ENCODE measurements at regions not wholly inside any gene's neighbourhood (a gene's known extent, or its start where the extent isn't known, plus 50 kb on each side); places are given as distances from the start of the nearest gene placed in this dataset.

GRCh38 chr11:39190751-39191150 lies 2268.7 kb downstream of the LRRC4C start:
- Histone ChIP-seq H3K9me3 (peaks cover 0 to 8% of the 10 kb centered on the region in 2 donors), H3K4me1 (no peaks in the 10 kb centered on the region), H3K27ac (no peak overlapping the region), H3K4me3 (no peak overlapping the region), H3K27me3 (no peaks in the 10 kb centered on the region), H3K36me3 (no peaks in the 10 kb centered on the region)
- TF ChIP-seq CTCF (IDR thresholded peaks at IDR 0.05): no peak
- ATAC-seq: no peak
- DNase-seq: no peak
- intact Hi-C loops (cut with DNase I): no loop called here

- DNase-seq: no peak
- H3K27me3 ChIP-seq: no peaks in the 10 kb centered on the region
- no peaks in the 10 kb centered on the region for H3K4me1 ChIP-seq
- no peak overlapping the region for H3K27ac ChIP-seq
- H3K36me3 ChIP-seq: no peaks in the 10 kb centered on the region
- intact Hi-C loops (cut with DNase I): no loop called here
- no peak overlapping the region for H3K4me3 ChIP-seq
- no peak for ATAC-seq
- no peaks in the 10 kb centered on the region for H3K9me3 ChIP-seq
- TF ChIP-seq CTCF (IDR thresholded peaks at IDR 0.05): no peak
Measured at GRCh38 chr11:39177678-39178077, 2281.8 kb downstream of the LRRC4C start.

- Histone ChIP-seq H3K36me3 (no peaks in the 10 kb centered on the region), H3K27ac (no peak overlapping the region), H3K4me3 (no peak overlapping the region), H3K9me3 (no peaks in the 10 kb centered on the region), H3K27me3 (no peaks in the 10 kb centered on the region), H3K4me1 (no peaks in the 10 kb centered on the region)
- DNase-seq (peak in 2 of 4 donors; percentile 32 to 37), ATAC-seq (no peak)
- no peak for TF ChIP-seq CTCF (IDR thresholded peaks at IDR 0.05)
- intact Hi-C loops (cut with DNase I): no loop called here
Measured at GRCh38 chr11:39174965-39175364, 2284.5 kb downstream of the LRRC4C start.

GRCh38 chr11:39174196-39174595 lies 2285.3 kb downstream of the LRRC4C start:
- Histone ChIP-seq H3K36me3 (no peaks in the 10 kb centered on the region), H3K27ac (no peak overlapping the region), H3K4me1 (no peaks in the 10 kb centered on the region), H3K9me3 (no peaks in the 10 kb centered on the region), H3K27me3 (no peaks in the 10 kb centered on the region), H3K4me3 (no peak overlapping the region)
- TF ChIP-seq CTCF (IDR thresholded peaks at IDR 0.05): no peak
- ATAC-seq (no peak), DNase-seq (peak in 2 of 4 donors; percentile 50 to 70)
- intact Hi-C loops (cut with DNase I): no loop called here

GRCh38 chr11:39165021-39165420 lies 2294.4 kb downstream of the LRRC4C start:
- Histone ChIP-seq H3K27ac (no peak overlapping the region), H3K9me3 (peaks cover 0 to 3% of the 10 kb centered on the region in 2 donors), H3K27me3 (no peaks in the 10 kb centered on the region), H3K36me3 (no peaks in the 10 kb centered on the region), H3K4me1 (no peaks in the 10 kb centered on the region), H3K4me3 (no peak overlapping the region)
- ATAC-seq (no peak), DNase-seq (no peak)
- intact Hi-C loops (cut with DNase I): no loop called here
- no peak for TF ChIP-seq CTCF (IDR thresholded peaks at IDR 0.05)
